Peyer's patch (tissue), 4 donors: ENCODE measurements at regions not wholly inside any gene's neighbourhood (a gene's known extent, or its start where the extent isn't known, plus 50 kb on each side); places are given as distances from the start of the nearest gene placed in this dataset.

Source experiments
- DNase-seq, 3 donors: peaks; one replicate each; pipeline ENCODE4 v3.0.0-alpha.2; 2017 to 2019
- H3K27ac ChIP-seq, 4 donors: fragments of 200-600 bp; sonication (generic); one replicate each; pipeline ENCODE4 v1.5.1; 2016 to 2019
- H3K27me3 ChIP-seq, 2 donors: fragments of 200-600 bp; sonication (generic); one replicate each; pipeline ENCODE4 v1.5.1; 2019
- H3K36me3 ChIP-seq, 3 donors: fragments of 200-600 bp; sonication (generic); one replicate each; pipeline ENCODE4 v1.5.1; 2016 to 2019
- H3K4me1 ChIP-seq, 4 donors: fragments of 200-600 bp; sonication (generic); one replicate each; pipeline ENCODE4 v1.5.1; 2016 to 2019
- H3K4me3 ChIP-seq, 4 donors: fragments of 200-600 bp; sonication (generic); 1 replicate in 3 of 4; 2 replicates in 1 of 4; pipeline ENCODE4 v1.5.1; 2016 to 2019; ENCODE audit warnings: mild to moderate bottlenecking in 1 of 4
- H3K9me3 ChIP-seq, 4 donors: fragments of 200-600 bp; sonication (generic); one replicate each; pipeline ENCODE4 v1.5.1; 2016 to 2019; ENCODE audit warnings: mild to moderate bottlenecking in 1 of 4
- CTCF ChIP-seq, 6 experiments: fragments of 450-650 bp in 4 of 6; fragments of 200-600 bp in 2 of 6; sonication (generic) in 1 of 6; IDR thresholded peaks; one replicate each; pipeline ENCODE4 v1.5.1; 2017 to 2019; ENCODE audit warnings: antibody characterized with exemption in 6 of 6, mild to moderate bottlenecking in 3 of 6, moderate library complexity in 1 of 6
- POLR2A ChIP-seq, 2 donors: fragments of 450-650 bp; IDR thresholded peaks; one replicate each; pipeline ENCODE4 v1.5.1; 2017; ENCODE audit warnings: antibody characterized with exemption in 2 of 2, mild to moderate bottlenecking in 2 of 2, moderate library complexity in 2 of 2

- no peaks in the 10 kb centered on the region for H3K36me3 ChIP-seq
- H3K27ac ChIP-seq, result no peak overlapping the region
- no peaks in the 10 kb centered on the region for H3K27me3 ChIP-seq
- H3K4me3 ChIP-seq, result no peak overlapping the region
- no peak for DNase-seq
- peaks cover 0 to 3% (median 0%) of the 10 kb centered on the region in 4 donors for H3K9me3 ChIP-seq
- TF ChIP-seq CTCF (IDR thresholded peaks at IDR 0.05) (no peak), POLR2A (IDR thresholded peaks at IDR 0.05) (no peak)
- no peaks in the 10 kb centered on the region for H3K4me1 ChIP-seq
Observed at GRCh38 chr3:137246491-137246890, 288.7 kb downstream of the IL20RB start.

GRCh38 chr3:137249311-137249940 is 291.6 kb downstream of the IL20RB start:
- H3K27me3 ChIP-seq, result no peaks in the 10 kb centered on the region
- no peak overlapping the region for H3K4me3 ChIP-seq
- no peaks in the 10 kb centered on the region for H3K36me3 ChIP-seq
- H3K4me1 ChIP-seq, result no peaks in the 10 kb centered on the region
- DNase-seq, result no peak
- TF ChIP-seq CTCF (IDR thresholded peaks at IDR 0.05), result no peak
- TF ChIP-seq POLR2A (IDR thresholded peaks at IDR 0.05), result no peak
- peaks cover 0 to 3% (median 0%) of the 10 kb centered on the region in 4 donors for H3K9me3 ChIP-seq
- no peak overlapping the region for H3K27ac ChIP-seq

- H3K27me3 ChIP-seq, result no peaks in the 10 kb centered on the region
Observed at GRCh38 chr3:137259089-137259488, 301.3 kb downstream of the IL20RB start.

GRCh38 chr3:137259701-137260100 is 301.9 kb downstream of the IL20RB start:
- H3K27ac ChIP-seq, result no peak overlapping the region
- DNase-seq, result no peak
- no peaks in the 10 kb centered on the region for H3K9me3 ChIP-seq
- no peaks in the 10 kb centered on the region for H3K4me1 ChIP-seq
- no peaks in the 10 kb centered on the region for H3K27me3 ChIP-seq
- TF ChIP-seq CTCF (IDR thresholded peaks at IDR 0.05) (no peak), POLR2A (IDR thresholded peaks at IDR 0.05) (no peak)
- H3K36me3 ChIP-seq, result no peaks in the 10 kb centered on the region
- H3K4me3 ChIP-seq, result no peak overlapping the region

More at GRCh38 chr3:137259089-137259488, 301.3 kb downstream of the IL20RB start:
- TF ChIP-seq CTCF (IDR thresholded peaks at IDR 0.05) (no peak), POLR2A (IDR thresholded peaks at IDR 0.05) (no peak)
- H3K4me3 ChIP-seq, result no peak overlapping the region
- H3K4me1 ChIP-seq, result no peaks in the 10 kb centered on the region
- H3K9me3 ChIP-seq, result no peaks in the 10 kb centered on the region
- no peak for DNase-seq
- H3K27ac ChIP-seq, result no peak overlapping the region
- no peaks in the 10 kb centered on the region for H3K36me3 ChIP-seq

- Histone ChIP-seq H3K4me3 (no peak overlapping the region), H3K27ac (no peak overlapping the region), H3K27me3 (no peaks in the 10 kb centered on the region), H3K9me3 (no peaks in the 10 kb centered on the region), H3K4me1 (no peaks in the 10 kb centered on the region), H3K36me3 (no peaks in the 10 kb centered on the region)
- TF ChIP-seq POLR2A (IDR thresholded peaks at IDR 0.05) (no peak), CTCF (IDR thresholded peaks at IDR 0.05) (no peak)
- DNase-seq, result no peak
Observed at GRCh38 chr3:137264071-137264820, 306.5 kb downstream of the IL20RB start.
